ENCODE measurements at regions not wholly inside any gene's neighbourhood (a gene's known extent, or its start where the extent isn't known, plus 50 kb on each side); places are given as distances from the start of the nearest gene placed in this dataset.
"Not testable (repeated sequence)": the region's sequence is repeated elsewhere in the genome, so short reads cannot be mapped to it uniquely, and the experiment has no call there.

GRCh38 chr3:104257486-104257885 is 1109.2 kb upstream of the ALCAM start:
- intact Hi-C loops (cut with micrococcal nuclease), result no loop called here

GRCh38 chr3:104263477-104263876 is 1103.2 kb upstream of the ALCAM start:
- intact Hi-C loops (cut with micrococcal nuclease), result no loop called here
- no peak for DNase-seq (ENCODE audit: low spot score)
- H3K27me3 Mint-ChIP-seq (ENCODE audit: low read depth), result no peaks in the 10 kb centered on the region
- H3K9me3 Mint-ChIP-seq, result no peaks in the 10 kb centered on the region
- H3K36me3 Mint-ChIP-seq (ENCODE audit: low read depth), result no peaks in the 10 kb centered on the region
- H3K27ac Mint-ChIP-seq, result no peak overlapping the region
- H3K4me3 Mint-ChIP-seq (ENCODE audit: low read depth), result no peak overlapping the region
- no peaks in the 10 kb centered on the region for H3K4me1 Mint-ChIP-seq (ENCODE audit: low read depth)

More at GRCh38 chr3:104257486-104257885, 1109.2 kb upstream of the ALCAM start:
- Mint-ChIP-seq H3K4me1 (ENCODE audit: low read depth) (no peaks in the 10 kb centered on the region), H3K27me3 (ENCODE audit: low read depth) (no peaks in the 10 kb centered on the region), H3K9me3 (no peaks in the 10 kb centered on the region), H3K27ac (no peak overlapping the region), H3K4me3 (ENCODE audit: low read depth) (no peak overlapping the region), H3K36me3 (ENCODE audit: low read depth) (no peaks in the 10 kb centered on the region)
- no peak for DNase-seq (ENCODE audit: low spot score)

GRCh38 chr3:104266219-104266618 is 1100.5 kb upstream of the ALCAM start:
- H3K4me3 Mint-ChIP-seq (ENCODE audit: low read depth); H3K9me3 Mint-ChIP-seq; intact Hi-C loops (cut with micrococcal nuclease); H3K4me1 Mint-ChIP-seq (ENCODE audit: low read depth); H3K27ac Mint-ChIP-seq; H3K27me3 Mint-ChIP-seq (ENCODE audit: low read depth); H3K36me3 Mint-ChIP-seq (ENCODE audit: low read depth); DNase-seq (ENCODE audit: low spot score): not testable (repeated sequence)

GRCh38 chr3:104269771-104270170 is 1096.9 kb upstream of the ALCAM start:
- Mint-ChIP-seq H3K36me3 (ENCODE audit: low read depth) (no peaks in the 10 kb centered on the region), H3K27ac (no peak overlapping the region), H3K4me3 (ENCODE audit: low read depth) (no peak overlapping the region), H3K4me1 (ENCODE audit: low read depth) (no peaks in the 10 kb centered on the region), H3K27me3 (ENCODE audit: low read depth) (no peaks in the 10 kb centered on the region), H3K9me3 (no peaks in the 10 kb centered on the region)
- intact Hi-C loops (cut with micrococcal nuclease), result no loop called here
- no peak for DNase-seq (ENCODE audit: low spot score)

- Mint-ChIP-seq H3K27ac (no peak overlapping the region), H3K4me1 (ENCODE audit: low read depth) (no peaks in the 10 kb centered on the region), H3K27me3 (ENCODE audit: low read depth) (no peaks in the 10 kb centered on the region), H3K9me3 (peaks cover 4% of the 10 kb centered on the region), H3K36me3 (ENCODE audit: low read depth) (no peaks in the 10 kb centered on the region), H3K4me3 (ENCODE audit: low read depth) (no peak overlapping the region)
- no peak for DNase-seq (ENCODE audit: low spot score)
- intact Hi-C loops (cut with micrococcal nuclease), result no loop called here
These were observed 1093.6 kb upstream of the ALCAM start for GRCh38 chr3:104273046-104273649.

- peaks cover 1% of the 10 kb centered on the region for H3K4me1 Mint-ChIP-seq (ENCODE audit: low read depth)
- DNase-seq (ENCODE audit: low spot score), result no peak
- H3K9me3 Mint-ChIP-seq, result peaks cover 8% of the 10 kb centered on the region
- no peak overlapping the region for H3K27ac Mint-ChIP-seq
- H3K27me3 Mint-ChIP-seq (ENCODE audit: low read depth), result no peaks in the 10 kb centered on the region
- intact Hi-C loops (cut with micrococcal nuclease), result no loop called here
- H3K4me3 Mint-ChIP-seq (ENCODE audit: low read depth), result no peak overlapping the region
- no peaks in the 10 kb centered on the region for H3K36me3 Mint-ChIP-seq (ENCODE audit: low read depth)
These were observed 1091.5 kb upstream of the ALCAM start for GRCh38 chr3:104275199-104275598.

GRCh38 chr3:104279617-104280016 is 1087.1 kb upstream of the ALCAM start:
- Mint-ChIP-seq H3K36me3 (ENCODE audit: low read depth) (no peaks in the 10 kb centered on the region), H3K9me3 (peaks cover 25% of the 10 kb centered on the region), H3K4me3 (ENCODE audit: low read depth) (no peak overlapping the region), H3K27me3 (ENCODE audit: low read depth) (no peaks in the 10 kb centered on the region), H3K27ac (no peak overlapping the region), H3K4me1 (ENCODE audit: low read depth) (peaks cover 1% of the 10 kb centered on the region)
- DNase-seq (ENCODE audit: low spot score), result no peak
- intact Hi-C loops (cut with micrococcal nuclease), result no loop called here

GRCh38 chr3:104281713-104282112 is 1085.0 kb upstream of the ALCAM start:
- Mint-ChIP-seq H3K4me1 (ENCODE audit: low read depth) (peaks cover 1% of the 10 kb centered on the region), H3K9me3 (peaks cover 25% of the 10 kb centered on the region), H3K4me3 (ENCODE audit: low read depth) (no peak overlapping the region), H3K36me3 (ENCODE audit: low read depth) (no peaks in the 10 kb centered on the region), H3K27me3 (ENCODE audit: low read depth) (no peaks in the 10 kb centered on the region), H3K27ac (no peak overlapping the region)
- no peak for DNase-seq (ENCODE audit: low spot score)
- intact Hi-C loops (cut with micrococcal nuclease), result no loop called here

- no peaks in the 10 kb centered on the region for H3K36me3 Mint-ChIP-seq (ENCODE audit: low read depth)
- H3K27me3 Mint-ChIP-seq (ENCODE audit: low read depth), result no peaks in the 10 kb centered on the region
- no peak overlapping the region for H3K27ac Mint-ChIP-seq
These were observed 1080.1 kb upstream of the ALCAM start for GRCh38 chr3:104286645-104287044.

GRCh38 chr3:104291437-104291851 is 1075.3 kb upstream of the ALCAM start:
- DNase-seq (ENCODE audit: low spot score), result no peak
- Mint-ChIP-seq H3K4me1 (ENCODE audit: low read depth) (peaks cover 7% of the 10 kb centered on the region), H3K4me3 (ENCODE audit: low read depth) (peak overlapping the region; percentile 5), H3K36me3 (ENCODE audit: low read depth) (no peaks in the 10 kb centered on the region), H3K9me3 (no peaks in the 10 kb centered on the region), H3K27ac (no peak overlapping the region), H3K27me3 (ENCODE audit: low read depth) (no peaks in the 10 kb centered on the region)
- intact Hi-C loops (cut with micrococcal nuclease), result no loop called here

More at GRCh38 chr3:104286645-104287044, 1080.1 kb upstream of the ALCAM start:
- no peak overlapping the region for H3K4me3 Mint-ChIP-seq (ENCODE audit: low read depth)
- intact Hi-C loops (cut with micrococcal nuclease), result no loop called here
- peaks cover 15% of the 10 kb centered on the region for H3K9me3 Mint-ChIP-seq
- H3K4me1 Mint-ChIP-seq (ENCODE audit: low read depth), result peaks cover 4% of the 10 kb centered on the region
- no peak for DNase-seq (ENCODE audit: low spot score)

- H3K27me3 Mint-ChIP-seq (ENCODE audit: low read depth), result no peaks in the 10 kb centered on the region
- peaks cover 7% of the 10 kb centered on the region for H3K4me1 Mint-ChIP-seq (ENCODE audit: low read depth)
- no peaks in the 10 kb centered on the region for H3K36me3 Mint-ChIP-seq (ENCODE audit: low read depth)
- peak overlapping the region; percentile 5 for H3K4me3 Mint-ChIP-seq (ENCODE audit: low read depth)
- no peaks in the 10 kb centered on the region for H3K9me3 Mint-ChIP-seq
- intact Hi-C loops (cut with micrococcal nuclease), result no loop called here
- no peak for DNase-seq (ENCODE audit: low spot score)
- H3K27ac Mint-ChIP-seq, result no peak overlapping the region
These were observed 1074.8 kb upstream of the ALCAM start for GRCh38 chr3:104291878-104292277.

- Mint-ChIP-seq H3K4me3 (ENCODE audit: low read depth) (no peak overlapping the region), H3K36me3 (ENCODE audit: low read depth) (no peaks in the 10 kb centered on the region), H3K27me3 (ENCODE audit: low read depth) (no peaks in the 10 kb centered on the region), H3K4me1 (ENCODE audit: low read depth) (no peaks in the 10 kb centered on the region), H3K27ac (no peak overlapping the region), H3K9me3 (no peaks in the 10 kb centered on the region)
- DNase-seq (ENCODE audit: low spot score), result no peak
- intact Hi-C loops (cut with micrococcal nuclease), result no loop called here
These were observed 1069.1 kb upstream of the ALCAM start for GRCh38 chr3:104297617-104298016.

GRCh38 chr3:104298662-104299061 is 1068.0 kb upstream of the ALCAM start:
- H3K36me3 Mint-ChIP-seq (ENCODE audit: low read depth), result no peaks in the 10 kb centered on the region
- H3K9me3 Mint-ChIP-seq, result no peaks in the 10 kb centered on the region
- H3K4me1 Mint-ChIP-seq (ENCODE audit: low read depth), result no peaks in the 10 kb centered on the region
- no peaks in the 10 kb centered on the region for H3K27me3 Mint-ChIP-seq (ENCODE audit: low read depth)
- H3K4me3 Mint-ChIP-seq (ENCODE audit: low read depth), result no peak overlapping the region
- DNase-seq (ENCODE audit: low spot score), result no peak
- H3K27ac Mint-ChIP-seq, result no peak overlapping the region
- intact Hi-C loops (cut with micrococcal nuclease), result no loop called here

- H3K27ac Mint-ChIP-seq, result no peak overlapping the region
- no peak for DNase-seq (ENCODE audit: low spot score)
- H3K9me3 Mint-ChIP-seq, result peaks cover 12% of the 10 kb centered on the region
- intact Hi-C loops (cut with micrococcal nuclease), result no loop called here
- H3K27me3 Mint-ChIP-seq (ENCODE audit: low read depth), result no peaks in the 10 kb centered on the region
- H3K4me1 Mint-ChIP-seq (ENCODE audit: low read depth), result no peaks in the 10 kb centered on the region
- H3K36me3 Mint-ChIP-seq (ENCODE audit: low read depth), result no peaks in the 10 kb centered on the region
- H3K4me3 Mint-ChIP-seq (ENCODE audit: low read depth), result no peak overlapping the region
These were observed 1050.6 kb upstream of the ALCAM start for GRCh38 chr3:104316118-104316517.

All from activated T-helper 2 cell treated with anti-CD3 and anti-CD28 coated beads, Interferon-gamma antibody, Interleukin-2, Interleukin-4, amounts not matched to agents 10 μg/mL and 5 μg/mL and 100 μg/mL, durations not matched to agents 14 hours and 24 hours and 36 hours (primary cell).